Left lung (tissue), 4 donors: ENCODE measurements at regions not wholly inside any gene's neighbourhood (a gene's known extent, or its start where the extent isn't known, plus 50 kb on each side); places are given as distances from the start of the nearest gene placed in this dataset.
"Not testable (repeated sequence)": the region's sequence is repeated elsewhere in the genome, so short reads cannot be mapped to it uniquely, and the experiment has no call there.

Experiments
- ATAC-seq: fragments of 200-7000 bp; cut with Tn5 transposase; one replicate; pipeline ENCODE4 v1.9.1; 2020; ENCODE audit warnings: moderate library complexity
- DNase-seq, 4 donors: peaks; one replicate each; pipeline ENCODE4 v3.0.0-alpha.2; 2013 to 2020
- H3K27ac ChIP-seq, 2 donors: fragments of 200-600 bp; sonication (generic) in 1 of 2; one replicate each; pipeline versions ENCODE4 v1.5.0 to v1.8.0; 2020 to 2021
- H3K27me3 ChIP-seq, 2 donors: fragments of 200-600 bp; sonication (generic) in 1 of 2; one replicate each; pipeline versions ENCODE4 v1.5.0 to v1.8.0; 2020 to 2021
- H3K36me3 ChIP-seq, 2 donors: fragments of 200-600 bp; sonication (generic) in 1 of 2; one replicate each; pipeline versions ENCODE4 v1.5.0 to v1.8.0; 2020 to 2021
- H3K4me1 ChIP-seq, 2 donors: fragments of 200-600 bp; one replicate each; pipeline ENCODE4 v1.8.0; 2021
- H3K4me3 ChIP-seq, 2 donors: fragments of 200-600 bp; sonication (generic) in 1 of 2; one replicate each; pipeline versions ENCODE4 v1.5.0 to v1.8.0; 2020 to 2021; ENCODE audit warnings: mild to moderate bottlenecking in 1 of 2
- H3K9me3 ChIP-seq, 2 donors: fragments of 200-600 bp; sonication (generic) in 1 of 2; one replicate each; pipeline versions ENCODE4 v1.5.0 to v1.8.0; 2020 to 2021
- CTCF ChIP-seq, 2 donors: fragments of 200-600 bp; sonication (generic) in 1 of 2; IDR thresholded peaks; one replicate each; pipeline versions ENCODE4 v1.5.0 to v1.8.0; 2021; ENCODE audit warnings: antibody characterized with exemption in 2 of 2
- intact Hi-C, 2 donors: fragments of 100-400 bp; cut with DNase I; formaldehyde crosslinking; loops; one replicate each; pipeline versions ENCODE4 v1.11.2 to v1.14.2; 2022
- donor health status: DM: no; HTN: yes; CAD: no.
- donor health status: DM: no; HTN: no; CAD: no.

- Histone ChIP-seq H3K4me1 (no peaks in the 10 kb centered on the region), H3K27me3 (peaks cover 9 to 12% of the 10 kb centered on the region in 2 donors), H3K27ac (no peak overlapping the region), H3K9me3 (no peaks in the 10 kb centered on the region), H3K4me3 (no peak overlapping the region), H3K36me3 (no peaks in the 10 kb centered on the region)
- DNase-seq (no peak), ATAC-seq (no peak)
- intact Hi-C loops, result no loop called here
- no peak for TF ChIP-seq CTCF (IDR thresholded peaks at IDR 0.05)
Observed at GRCh38 chr4:106801386-106801785, 234.7 kb downstream of the DKK2 start.

- Histone ChIP-seq H3K9me3 (no peaks in the 10 kb centered on the region), H3K27ac (no peak overlapping the region), H3K4me3 (no peak overlapping the region), H3K36me3 (no peaks in the 10 kb centered on the region), H3K27me3 (peaks cover 0 to 5% of the 10 kb centered on the region in 2 donors), H3K4me1 (no peaks in the 10 kb centered on the region)
- intact Hi-C loops, result no loop called here
- no peak for ATAC-seq
- TF ChIP-seq CTCF (IDR thresholded peaks at IDR 0.05), result no peak
- DNase-seq, result no peak
Observed at GRCh38 chr4:106796876-106797275, 239.2 kb downstream of the DKK2 start.

GRCh38 chr4:106795326-106795725, 240.8 kb downstream of the DKK2 start:
- no peak for ATAC-seq
- no peaks in the 10 kb centered on the region for H3K4me1 ChIP-seq

GRCh38 chr4:106793933-106794332, 242.2 kb downstream of the DKK2 start:
- Histone ChIP-seq H3K9me3 (no peaks in the 10 kb centered on the region), H3K27me3 (peaks cover 0 to 5% of the 10 kb centered on the region in 2 donors), H3K4me1 (no peaks in the 10 kb centered on the region), H3K36me3 (no peaks in the 10 kb centered on the region), H3K27ac (no peak overlapping the region), H3K4me3 (no peak overlapping the region)
- DNase-seq, result no peak
- intact Hi-C loops, result no loop called here
- TF ChIP-seq CTCF (IDR thresholded peaks at IDR 0.05), result no peak
- ATAC-seq, result no peak

More at GRCh38 chr4:106795326-106795725, 240.8 kb downstream of the DKK2 start:
- no peak for DNase-seq
- H3K36me3 ChIP-seq, result no peaks in the 10 kb centered on the region
- H3K27ac ChIP-seq, result no peak overlapping the region
- intact Hi-C loops, result no loop called here
- TF ChIP-seq CTCF (IDR thresholded peaks at IDR 0.05), result no peak
- no peak overlapping the region for H3K4me3 ChIP-seq
- H3K9me3 ChIP-seq, result no peaks in the 10 kb centered on the region
- H3K27me3 ChIP-seq, result peaks cover 0 to 5% of the 10 kb centered on the region in 2 donors

- Histone ChIP-seq H3K9me3 (peaks cover 0 to 5% of the 10 kb centered on the region in 2 donors), H3K4me3 (no peak overlapping the region), H3K36me3 (no peaks in the 10 kb centered on the region), H3K27ac (no peak overlapping the region), H3K4me1 (no peaks in the 10 kb centered on the region), H3K27me3 (no peaks in the 10 kb centered on the region)
- intact Hi-C loops, result no loop called here
- TF ChIP-seq CTCF (IDR thresholded peaks at IDR 0.05), result no peak
- ATAC-seq (no peak), DNase-seq (no peak)
Observed at GRCh38 chr4:106775636-106776035, 260.5 kb downstream of the DKK2 start.

GRCh38 chr4:106774055-106774454, 262.1 kb downstream of the DKK2 start:
- H3K4me1 ChIP-seq, H3K27me3 ChIP-seq, DNase-seq, H3K4me3 ChIP-seq, H3K27ac ChIP-seq, ATAC-seq, H3K36me3 ChIP-seq, intact Hi-C loops, H3K9me3 ChIP-seq: not testable (repeated sequence)
